ENCODE measurements at regions not wholly inside any gene's neighbourhood (a gene's known extent, or its start where the extent isn't known, plus 50 kb on each side); places are given as distances from the start of the nearest gene placed in this dataset.

- no peak overlapping the region for H3K27ac ChIP-seq (replicated peaks)
- H3K27me3 ChIP-seq (ENCODE audit: insufficient read depth, poor library complexity, severe bottlenecking): no peaks in the 10 kb centered on the region
- TF ChIP-seq POLR2AphosphoS5 (IDR thresholded peaks at IDR 0.05; ENCODE audit: low read depth): no peak
- no peak for TF ChIP-seq SPI1 (IDR thresholded peaks at IDR 0.05; ENCODE audit: borderline replicate concordance, low read depth)
- no peak overlapping the region for H3K4me3 ChIP-seq (replicated peaks; ENCODE audit: insufficient read depth, low read length)
- no peak for DNase-seq (ENCODE audit: low read depth in 1 of 2, low spot score in 1 of 2)
These were observed 53.6 kb downstream of the APCS start for GRCh38 chr1:159641221-159641620.

- H3K4me3 ChIP-seq (replicated peaks; ENCODE audit: insufficient read depth, low read length): no peak overlapping the region
- DNase-seq (ENCODE audit: low read depth in 1 of 2, low spot score in 1 of 2): peak; percentile 20 to 84
- TF ChIP-seq REST (IDR thresholded peaks at IDR 0.05; ENCODE audit: insufficient replicate concordance, low read depth): no peak
- peak; percentile 51; the same call in 1 of the 2 replicates for TF ChIP-seq GABPA (IDR thresholded peaks at IDR 0.05; ENCODE audit: low read depth)
- peak; percentile 53; the same call in 1 of the 2 replicates for TF ChIP-seq POLR2AphosphoS5 (IDR thresholded peaks at IDR 0.05; ENCODE audit: low read depth)
- TF ChIP-seq CTCF (IDR thresholded peaks at IDR 0.05; ENCODE audit: insufficient read depth, low read length): no peak
- peak; percentile 66; the same call in 1 of the 2 replicates for TF ChIP-seq SPI1 (IDR thresholded peaks at IDR 0.05; ENCODE audit: borderline replicate concordance, low read depth)
- peak overlapping the region; percentile 68 for H3K27ac ChIP-seq (replicated peaks)
- no peaks in the 10 kb centered on the region for H3K27me3 ChIP-seq (ENCODE audit: insufficient read depth, poor library complexity, severe bottlenecking)
These were observed 59.1 kb downstream of the APCS start for GRCh38 chr1:159646687-159647086.

- DNase-seq (ENCODE audit: low read depth in 1 of 2, low spot score in 1 of 2): no peak
- TF ChIP-seq CTCF (IDR thresholded peaks at IDR 0.05; ENCODE audit: insufficient read depth, low read length): no peak
- TF ChIP-seq REST (IDR thresholded peaks at IDR 0.05; ENCODE audit: insufficient replicate concordance, low read depth): no peak
- TF ChIP-seq POLR2AphosphoS5 (IDR thresholded peaks at IDR 0.05; ENCODE audit: low read depth): no peak
- no peak for TF ChIP-seq SPI1 (IDR thresholded peaks at IDR 0.05; ENCODE audit: borderline replicate concordance, low read depth)
- no peak for TF ChIP-seq GABPA (IDR thresholded peaks at IDR 0.05; ENCODE audit: low read depth)
- no peaks in the 10 kb centered on the region for H3K27me3 ChIP-seq (ENCODE audit: insufficient read depth, poor library complexity, severe bottlenecking)
- H3K27ac ChIP-seq (replicated peaks): peak overlapping the region; percentile 68
- H3K4me3 ChIP-seq (replicated peaks; ENCODE audit: insufficient read depth, low read length): no peak overlapping the region
These were observed 60.0 kb downstream of the APCS start for GRCh38 chr1:159647616-159648015.

GRCh38 chr1:159652506-159652905, 61.9 kb downstream of the CRP start:
- no peak for DNase-seq (ENCODE audit: low read depth in 1 of 2, low spot score in 1 of 2)
- Histone ChIP-seq H3K4me3 (replicated peaks; ENCODE audit: insufficient read depth, low read length) (no peak overlapping the region), H3K27ac (replicated peaks) (no peak overlapping the region), H3K27me3 (ENCODE audit: insufficient read depth, poor library complexity, severe bottlenecking) (no peaks in the 10 kb centered on the region)
- TF ChIP-seq POLR2AphosphoS5 (IDR thresholded peaks at IDR 0.05; ENCODE audit: low read depth) (no peak), SPI1 (IDR thresholded peaks at IDR 0.05; ENCODE audit: borderline replicate concordance, low read depth) (no peak), CTCF (IDR thresholded peaks at IDR 0.05; ENCODE audit: insufficient read depth, low read length) (no peak), REST (IDR thresholded peaks at IDR 0.05; ENCODE audit: insufficient replicate concordance, low read depth) (no peak), GABPA (IDR thresholded peaks at IDR 0.05; ENCODE audit: low read depth) (no peak)
